ENCODE measurements at regions not wholly inside any gene's neighbourhood (a gene's known extent, or its start where the extent isn't known, plus 50 kb on each side); places are given as distances from the start of the nearest gene placed in this dataset.

DNA sequence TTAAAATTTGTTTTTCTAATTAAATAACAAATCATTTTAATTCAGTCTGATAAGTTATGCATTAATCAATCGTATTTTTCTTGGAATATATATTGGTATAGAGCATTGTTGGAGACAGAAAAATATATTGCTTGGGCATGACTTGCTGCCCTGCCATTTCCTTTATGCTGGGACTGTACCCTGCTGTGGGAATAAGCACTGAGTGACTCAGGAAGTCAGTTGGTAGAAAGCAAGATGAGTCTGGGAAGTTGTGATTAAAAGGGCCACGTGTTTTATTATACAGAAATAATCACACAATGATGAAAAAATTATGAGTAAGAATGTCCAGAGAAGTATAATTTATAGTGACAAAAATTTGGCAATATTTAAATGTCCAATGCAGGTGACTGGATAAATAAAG, 139.5 kb downstream of the KIF18A start:
- no peak for DNase-seq

DNA sequence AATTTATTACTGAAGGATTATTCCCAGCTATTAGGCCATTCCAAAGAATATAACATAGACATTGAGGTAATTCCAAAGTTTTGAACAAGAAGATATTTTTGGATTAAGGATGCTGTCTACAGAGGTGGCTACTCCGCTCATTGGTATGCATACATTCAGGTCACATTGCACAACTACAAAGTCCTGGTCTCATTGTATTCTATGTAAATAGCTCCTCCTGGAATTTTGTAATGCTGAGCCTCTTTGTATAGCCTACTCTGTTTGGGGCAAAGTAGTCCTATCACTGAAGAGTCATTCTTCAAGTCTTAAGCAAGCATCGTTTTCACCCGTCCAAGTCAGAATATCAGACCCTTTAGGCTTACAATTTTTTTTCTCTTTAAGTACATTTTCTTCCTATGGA, 142.4 kb downstream of the KIF18A start:
- no peak for DNase-seq

DNA sequence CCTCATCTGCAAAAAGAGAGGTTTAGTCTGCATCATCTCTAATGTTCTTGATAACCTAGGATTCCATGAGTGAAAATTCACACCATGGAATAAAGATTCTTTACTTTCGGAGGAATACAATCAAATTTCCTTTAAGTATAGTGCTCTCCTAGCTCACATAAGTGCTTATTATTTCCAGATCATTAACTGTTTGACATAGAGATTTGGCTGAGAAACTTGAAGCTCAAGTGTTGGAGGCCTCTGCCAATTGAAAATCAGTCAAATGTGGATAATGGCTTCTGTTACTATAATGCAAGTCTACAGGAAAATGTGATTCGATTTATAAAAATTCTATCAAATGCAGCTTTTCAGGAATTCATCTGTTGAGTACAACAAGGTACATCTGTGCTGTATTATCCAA, 144.6 kb downstream of the KIF18A start:
- DNase-seq = no peak

DNA sequence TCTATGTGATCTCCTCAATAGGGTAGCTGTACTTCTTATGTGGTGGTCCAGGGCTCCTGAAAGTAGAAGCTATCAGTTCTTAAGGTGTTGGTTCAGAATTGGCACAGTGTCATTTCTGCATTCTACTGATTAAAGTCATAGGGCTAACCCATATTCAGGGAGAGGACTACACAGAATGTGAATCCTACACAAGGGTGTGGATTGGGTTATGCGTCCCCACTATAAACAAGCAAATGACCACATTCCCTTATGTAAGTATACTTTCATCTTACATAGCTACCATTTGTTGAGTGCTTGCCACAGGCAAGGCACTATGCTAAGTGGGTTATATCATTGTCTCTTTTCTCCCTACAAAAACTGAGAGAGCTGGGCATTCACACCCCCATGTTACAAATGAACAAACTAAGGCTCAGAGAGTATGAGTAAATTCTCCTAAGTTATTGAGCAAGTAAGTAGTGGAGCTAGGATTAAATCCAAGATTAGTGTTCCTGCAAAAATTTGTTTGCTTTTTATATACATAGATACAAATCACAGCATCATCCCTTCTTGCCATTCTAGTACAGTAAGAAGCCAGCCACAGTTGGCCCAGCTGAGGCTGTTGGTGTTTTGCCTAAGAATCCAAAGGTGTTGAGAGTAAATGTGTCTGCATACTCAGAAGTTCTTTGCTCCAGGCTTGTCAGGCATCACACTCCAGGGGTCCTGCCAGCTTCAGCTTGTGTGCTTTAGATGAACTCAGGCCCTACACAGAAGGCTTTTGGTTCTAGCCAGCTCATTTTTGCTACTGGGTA, 157.8 kb downstream of the KIF18A start:
- no peak for DNase-seq

DNA sequence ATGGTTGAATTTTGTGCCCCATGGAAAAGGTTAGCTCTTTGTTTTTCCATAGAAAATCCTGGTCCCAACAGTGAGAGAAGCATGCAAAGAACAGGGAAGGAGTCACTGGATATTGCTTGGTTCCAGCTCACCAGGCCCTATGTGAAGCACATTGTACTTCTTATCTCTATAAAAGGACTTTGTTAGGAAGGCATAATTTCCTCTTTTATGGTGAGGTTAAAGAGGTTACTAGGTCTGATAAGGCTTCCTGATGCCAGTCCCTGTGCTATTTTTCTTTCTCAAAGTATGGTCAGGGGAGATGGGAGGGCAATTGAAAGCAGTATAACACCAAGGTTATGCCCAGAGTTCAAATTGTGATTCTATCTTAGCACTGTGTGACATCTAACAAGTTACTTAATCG, 162.6 kb downstream of the KIF18A start:
- DNase-seq = no peak

DNA sequence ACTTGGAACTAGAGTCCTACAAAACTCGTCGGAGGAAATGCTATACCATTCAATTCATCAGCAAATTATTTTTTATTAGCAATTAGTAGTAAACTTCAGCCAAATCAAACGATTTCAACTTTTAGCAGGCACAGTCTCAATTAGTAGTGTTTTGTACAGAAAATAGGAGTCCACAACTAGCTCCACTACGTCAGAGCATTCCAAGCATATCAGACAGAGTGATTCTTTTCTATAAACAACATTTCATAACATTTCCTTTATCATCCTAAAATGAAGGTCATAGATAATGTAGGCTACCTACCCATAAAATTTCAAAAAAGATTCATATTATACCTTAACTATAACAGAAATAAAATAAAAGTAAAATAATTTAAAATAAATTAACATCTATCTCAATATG, 169.9 kb downstream of the KIF18A start:
- DNase-seq = no peak

DNA sequence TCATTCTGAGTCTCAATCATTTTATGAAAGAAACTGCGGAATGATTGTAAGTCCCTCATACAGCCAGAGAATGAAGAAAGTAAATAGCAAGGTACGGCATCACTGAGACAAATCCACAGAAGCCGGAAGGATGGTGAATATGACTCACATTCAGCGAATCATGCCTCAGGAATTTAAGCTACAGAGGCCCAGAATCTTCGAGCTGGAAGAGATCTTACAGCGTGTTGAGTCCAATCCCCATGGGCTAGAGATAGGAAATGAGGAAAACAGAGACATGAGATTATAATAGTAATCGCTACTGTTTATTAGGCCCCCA, 173.2 kb downstream of the KIF18A start:
- no peak for DNase-seq

DNA sequence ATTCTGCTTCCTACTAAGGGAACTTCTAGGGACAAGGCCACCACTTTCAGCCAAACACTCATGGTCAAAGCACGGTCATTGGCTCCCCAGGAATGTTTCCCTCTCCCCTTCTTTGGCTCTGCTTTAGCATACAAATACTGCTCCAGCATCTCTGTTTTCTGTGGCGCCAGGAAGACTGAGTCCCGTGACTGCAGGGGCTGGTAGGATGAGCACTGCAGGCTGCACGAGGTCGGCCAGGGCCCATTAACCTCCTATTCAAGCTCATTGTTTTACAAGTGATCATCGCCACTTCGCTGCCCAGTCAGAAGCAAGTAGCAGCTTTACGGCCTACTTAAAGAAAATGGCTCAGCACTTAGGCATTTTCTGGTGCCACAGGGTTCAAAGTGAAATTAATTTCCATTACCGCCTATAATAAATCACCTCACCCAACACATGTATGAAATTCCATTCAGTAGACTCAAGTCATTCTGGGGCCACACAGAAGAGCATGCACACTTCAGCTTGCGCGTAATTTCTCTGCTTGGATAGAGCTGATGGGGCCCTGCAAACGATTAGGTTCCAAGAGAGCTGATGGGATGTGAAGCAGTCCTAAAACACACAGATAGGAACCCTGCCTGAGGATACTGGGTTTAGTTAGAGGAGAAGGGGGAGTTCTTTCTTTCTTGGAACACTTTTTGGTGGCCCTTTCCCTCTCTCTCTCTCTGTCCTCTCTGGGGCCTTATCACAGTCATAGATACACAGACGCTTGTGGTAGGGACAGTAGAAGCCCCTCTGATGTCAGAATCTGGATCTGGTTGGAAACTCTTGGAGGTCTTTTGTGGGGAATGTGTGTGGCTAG, 173.7 kb downstream of the KIF18A start:
- DNase-seq = no peak

DNA sequence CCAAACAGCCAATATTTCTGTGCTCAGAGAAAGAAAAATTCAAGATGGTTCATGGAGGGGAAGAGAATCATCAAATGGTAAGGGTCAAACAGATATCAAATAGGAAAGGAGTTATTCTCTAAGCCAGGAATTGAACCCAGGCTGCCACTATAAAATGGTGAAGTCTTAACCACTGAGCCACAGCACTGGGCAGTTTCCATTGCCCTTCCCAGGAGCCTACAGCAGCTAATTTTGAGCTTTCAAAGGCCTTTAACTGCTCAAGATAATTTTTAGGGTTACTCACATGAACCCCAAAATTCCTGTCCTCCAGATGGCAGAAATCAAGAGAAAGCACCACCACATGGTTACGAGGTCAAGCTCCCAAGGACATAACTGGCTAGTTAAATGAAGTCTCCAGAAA, 176.2 kb downstream of the KIF18A start:
- no peak for DNase-seq

DNA sequence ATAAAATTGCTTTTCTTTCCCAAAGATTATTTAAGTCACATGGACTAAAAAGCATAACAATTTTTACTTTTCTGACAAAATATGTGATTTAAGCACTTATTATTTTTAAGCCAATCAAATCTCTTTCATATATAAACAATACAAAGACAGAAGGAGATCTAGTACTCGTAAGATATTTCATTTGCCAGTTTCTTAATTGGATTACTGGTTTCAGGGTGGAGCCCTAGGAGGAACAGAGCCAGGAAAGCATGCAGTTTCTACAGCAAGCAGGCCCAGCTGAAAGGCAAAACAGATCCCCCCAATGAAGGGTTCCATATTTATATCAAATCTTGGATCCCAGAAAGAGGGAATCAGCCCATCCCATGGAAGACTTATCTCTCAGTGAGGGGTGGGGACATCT, 177.0 kb downstream of the KIF18A start:
- DNase-seq = no peak

DNA sequence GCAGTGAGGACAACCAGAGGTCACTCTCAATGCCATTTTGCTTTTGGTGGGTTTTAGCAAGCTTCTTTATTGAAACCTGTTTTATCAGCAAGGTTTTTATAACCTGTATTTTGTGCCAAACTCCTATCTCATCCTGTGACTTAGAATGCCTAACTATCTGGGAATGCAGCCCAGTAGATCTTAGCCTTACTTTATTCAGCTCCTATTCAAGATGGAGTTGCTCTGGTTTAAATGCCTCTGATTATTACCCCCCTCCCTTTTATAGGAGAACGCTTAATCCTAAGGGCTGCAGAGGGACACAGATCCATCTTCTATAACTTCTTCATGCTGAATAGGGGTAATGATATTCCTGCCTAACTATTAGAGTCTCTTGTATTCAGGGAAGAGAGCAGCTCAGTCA, 179.1 kb downstream of the KIF18A start:
- no peak for DNase-seq

DNA sequence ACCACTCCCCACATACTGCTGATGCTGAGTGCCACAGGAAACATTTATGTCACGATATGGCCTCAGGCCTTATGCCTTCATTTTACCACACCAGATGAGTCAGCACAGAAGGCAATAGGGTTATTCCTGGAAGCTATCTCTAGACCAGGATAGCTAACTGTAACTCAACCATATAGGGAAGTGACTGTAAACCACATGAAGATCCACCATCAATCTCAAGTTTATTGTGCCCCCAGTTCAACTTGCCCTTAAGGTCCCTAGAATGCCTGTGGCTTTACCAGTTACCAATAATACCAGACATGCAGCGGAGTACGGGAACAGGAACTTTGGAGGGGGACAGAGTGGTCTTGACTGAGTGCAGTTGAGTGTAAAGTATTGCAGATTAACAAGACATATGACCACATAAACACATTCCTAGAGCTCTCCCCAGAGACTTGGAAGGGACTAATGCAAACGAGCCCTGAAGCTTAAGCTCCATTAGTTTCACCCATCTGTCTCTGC, 180.9 kb downstream of the KIF18A start:
- peak; percentile 10 for DNase-seq

DNA sequence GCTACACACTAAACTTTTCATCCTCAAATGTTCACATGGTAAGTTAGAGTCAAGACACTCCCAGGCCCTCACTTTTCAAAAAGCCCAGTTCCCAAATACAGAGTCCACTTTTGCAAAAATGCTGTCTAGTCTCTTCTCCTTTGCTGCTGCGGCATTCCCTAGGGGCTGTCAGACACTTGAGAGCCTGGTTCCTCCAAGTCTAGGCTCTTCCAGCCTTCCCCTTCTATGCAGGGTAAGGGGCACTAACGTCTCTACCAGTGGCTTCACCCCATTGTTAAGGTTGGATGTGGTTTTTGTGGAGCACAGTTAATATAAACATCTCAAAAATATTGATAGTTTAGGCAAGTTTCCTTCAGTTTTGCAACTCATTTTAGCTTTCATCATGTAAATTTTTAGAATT, 181.5 kb downstream of the KIF18A start:
- no peak for DNase-seq

DNA sequence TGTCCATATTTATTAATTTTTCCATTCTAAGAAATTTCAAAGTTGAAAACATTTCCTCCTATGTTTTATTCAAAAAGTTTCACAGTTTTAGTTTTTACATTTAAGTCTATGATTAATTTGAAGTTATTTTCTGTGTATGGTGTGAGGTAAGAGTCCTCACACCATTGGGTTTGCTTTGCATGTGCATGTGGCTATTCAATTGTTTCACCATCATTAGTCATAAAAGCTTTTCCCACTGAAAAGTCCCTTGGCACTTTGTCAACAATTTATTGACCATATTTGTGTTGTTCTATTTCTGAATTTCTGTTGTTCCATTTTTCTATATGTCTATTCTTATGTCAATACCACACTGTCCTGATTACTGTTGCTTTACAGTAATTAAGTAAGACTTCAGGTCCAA, 186.5 kb downstream of the KIF18A start:
- DNase-seq = no peak

DNA sequence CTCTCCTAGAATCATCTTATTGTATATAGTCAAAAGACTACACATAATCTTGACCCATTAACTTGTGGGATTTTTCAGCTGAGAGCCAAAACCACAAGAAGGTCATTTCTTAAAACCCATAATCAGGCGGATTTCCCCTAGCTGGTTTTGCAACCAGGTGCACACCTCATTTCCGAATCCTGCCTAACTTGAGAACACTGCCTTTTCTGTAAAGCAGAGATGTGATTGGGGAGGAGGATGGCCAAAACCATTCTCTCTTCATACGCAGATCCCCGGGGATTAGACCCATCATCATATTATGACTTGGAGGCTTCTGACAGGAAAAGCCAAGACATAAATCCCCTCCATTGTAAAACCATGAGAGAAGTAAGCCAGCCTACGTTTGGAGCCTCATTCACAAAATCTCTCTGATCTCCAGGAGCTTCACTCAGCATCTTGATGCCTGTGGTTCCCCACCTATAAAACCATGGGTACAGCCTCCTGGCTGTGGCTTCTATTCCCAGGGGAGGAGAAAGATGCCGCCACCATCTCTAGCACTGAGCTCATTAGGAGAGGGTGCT, 191.3 kb downstream of the KIF18A start:
- DNase-seq = no peak

DNA sequence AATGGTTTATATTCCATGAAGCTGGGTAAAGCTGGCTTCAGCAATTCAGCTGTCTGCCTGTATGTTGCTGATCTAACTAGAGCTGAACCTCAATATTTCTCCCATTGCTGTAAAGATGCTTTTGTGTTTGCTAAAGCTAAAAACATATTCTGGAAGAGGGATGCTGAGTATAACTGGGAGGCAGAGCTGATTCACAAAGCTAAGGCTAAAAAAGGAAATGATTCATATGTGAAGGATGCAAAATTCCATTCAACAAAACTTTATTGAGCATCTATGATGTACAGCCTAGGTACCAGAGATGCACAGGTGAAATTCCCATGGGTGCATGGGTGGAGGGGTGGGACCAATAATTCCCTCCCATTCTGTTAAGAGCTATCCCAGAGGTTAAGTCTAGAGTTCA, 193.9 kb downstream of the KIF18A start:
- DNase-seq = no peak

DNA sequence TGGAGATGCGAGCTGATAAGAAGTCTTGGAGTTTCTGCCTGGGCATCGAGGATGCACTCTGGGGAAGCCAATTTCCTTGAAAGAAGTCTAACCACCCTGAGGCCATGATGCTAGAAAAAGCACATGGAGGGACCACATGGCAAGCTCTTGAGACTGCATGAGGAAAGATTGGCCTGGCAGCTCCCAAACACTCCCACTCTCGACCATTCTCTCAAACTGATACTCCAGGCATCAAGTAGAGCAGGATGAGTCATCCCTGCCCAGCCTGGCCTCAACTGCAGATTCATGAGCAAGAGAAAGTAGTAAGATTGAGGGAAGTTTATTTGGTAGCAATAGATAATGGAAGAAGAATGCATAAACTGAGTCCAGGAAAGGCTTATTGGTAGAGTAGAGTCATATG, 194.3 kb downstream of the KIF18A start:
- no peak for DNase-seq

DNA sequence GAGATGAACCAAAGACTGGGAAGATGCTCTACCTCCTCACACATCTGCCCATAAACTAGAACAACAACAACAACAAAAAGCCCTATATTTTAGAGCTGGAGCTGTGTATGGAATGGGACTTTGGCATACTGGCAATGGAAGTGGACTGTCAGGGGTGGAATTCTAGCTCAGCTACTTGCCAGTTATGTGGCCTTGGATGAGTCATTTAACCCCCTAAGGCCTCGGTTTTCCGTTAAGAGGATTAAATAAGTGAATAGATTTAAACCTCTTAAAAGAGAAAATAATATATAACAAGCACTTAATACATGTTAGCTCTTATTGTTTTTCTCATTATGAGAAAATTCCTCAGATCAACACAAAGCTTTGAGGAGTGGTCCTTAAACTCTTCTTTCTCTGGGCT, 195.0 kb downstream of the KIF18A start:
- DNase-seq = no peak

DNA sequence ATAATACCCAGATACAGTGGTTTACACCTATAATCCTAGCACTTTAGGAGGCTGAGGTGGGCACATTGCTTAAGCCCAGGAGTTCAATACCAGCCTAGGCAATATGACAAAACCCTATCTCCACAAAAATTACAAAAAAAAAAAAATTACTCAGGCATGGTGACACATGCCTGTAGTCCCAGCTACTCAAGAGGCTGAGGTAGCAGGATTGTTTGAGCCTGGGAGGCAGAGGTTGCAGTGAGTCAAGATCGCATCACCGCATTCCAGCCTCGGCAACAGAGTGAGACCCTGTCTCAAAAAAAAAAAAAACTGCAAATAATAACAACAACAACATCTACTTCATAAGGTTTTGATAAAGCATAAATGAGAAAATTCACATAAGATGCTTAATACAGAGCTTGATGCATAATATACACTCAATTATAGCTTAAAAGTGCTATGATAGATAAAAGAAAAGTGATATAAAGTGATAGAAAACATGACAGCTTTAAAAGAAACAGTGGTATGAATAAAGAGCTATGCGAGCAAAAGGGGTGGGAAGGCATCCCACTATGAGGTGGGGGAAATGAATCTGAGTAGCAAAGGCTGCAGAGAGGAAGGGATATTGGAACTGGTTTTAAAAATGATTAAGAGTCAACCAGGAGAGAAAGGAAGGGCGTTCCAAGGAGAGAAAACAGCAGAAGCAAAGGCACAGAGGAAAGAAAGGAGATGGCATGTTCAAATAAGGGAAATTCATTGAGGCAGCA, 197.6 kb downstream of the KIF18A start:
- DNase-seq = no peak

DNA sequence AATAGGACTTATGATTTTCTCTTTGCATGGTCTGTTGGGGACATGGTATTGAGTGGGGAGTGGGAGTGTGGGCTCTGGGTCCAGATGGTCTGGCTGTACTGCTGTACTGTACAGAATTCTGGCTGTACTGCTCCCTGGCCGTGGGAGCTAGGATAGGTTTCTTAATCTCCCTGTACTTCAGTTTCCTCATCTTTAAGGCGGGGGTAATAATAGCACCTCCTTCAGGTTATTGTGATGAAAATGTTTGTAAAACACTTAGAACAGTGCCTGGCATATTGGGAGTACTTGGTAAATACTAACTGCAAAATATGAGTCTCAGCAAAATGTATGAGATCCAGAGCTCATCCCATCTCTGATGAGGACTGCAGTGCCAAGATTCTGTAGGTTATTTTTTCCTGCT, 198.6 kb downstream of the KIF18A start:
- DNase-seq = no peak

DNA sequence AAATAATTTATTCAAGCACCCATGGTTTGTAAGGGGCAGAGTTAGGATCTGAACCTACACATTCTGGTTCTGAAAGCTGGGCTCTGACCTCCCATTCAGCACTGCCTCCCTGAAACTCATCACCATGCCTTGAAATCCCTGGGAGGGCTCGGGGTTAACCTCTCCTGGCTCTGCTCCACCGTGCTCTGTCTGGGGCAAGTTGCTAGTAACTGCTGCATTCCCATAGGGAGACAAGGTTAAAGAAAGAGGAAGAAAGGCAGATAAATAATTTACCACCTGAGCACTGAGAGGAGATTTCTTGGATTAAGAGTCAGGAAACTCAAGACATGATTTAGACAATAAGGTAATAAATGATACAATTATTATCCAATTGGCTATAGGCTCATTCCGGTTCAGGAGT, 199.3 kb downstream of the KIF18A start:
- DNase-seq = no peak

DNA sequence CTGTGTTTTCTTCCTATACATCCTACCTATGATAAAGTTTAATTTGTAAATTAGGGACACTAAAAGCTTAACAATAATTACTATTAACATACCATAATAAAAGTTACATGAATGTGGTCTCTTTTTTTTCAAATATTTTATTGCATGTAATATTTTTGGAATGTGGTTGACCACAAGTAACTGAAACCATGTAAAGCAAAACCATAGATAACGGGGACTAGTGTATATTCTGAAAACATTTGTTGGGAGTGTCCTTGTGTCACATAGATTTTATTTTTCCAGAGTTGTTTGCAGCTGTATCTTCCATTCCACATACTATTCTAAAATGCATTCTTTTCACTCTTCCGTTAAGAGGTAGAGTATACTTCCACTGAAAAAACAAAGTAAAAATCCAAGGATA, 200.4 kb downstream of the KIF18A start:
- DNase-seq = no peak

DNA sequence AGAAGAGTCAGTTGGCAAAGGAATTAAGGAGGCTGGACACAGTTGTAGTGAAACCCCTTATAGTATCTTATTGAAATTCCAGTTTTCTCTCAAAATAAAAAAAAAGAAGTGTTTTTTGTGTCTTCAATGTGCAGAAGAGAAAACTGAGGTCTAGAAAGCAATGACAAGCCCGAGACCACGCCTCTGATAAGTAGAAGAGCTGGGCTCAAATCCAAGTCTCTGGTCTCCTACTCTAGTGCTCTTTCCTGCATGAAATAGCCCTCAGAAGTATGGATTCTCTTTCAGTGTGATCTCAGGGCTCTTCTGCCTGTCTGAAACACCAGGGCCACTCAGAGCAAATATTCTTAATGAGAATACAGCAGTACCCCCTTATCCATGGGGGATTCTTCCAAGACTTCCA, 200.9 kb downstream of the KIF18A start:
- no peak for DNase-seq

All from tongue (tissue), 1 donor.